OCI-LY1 (cell line): ENCODE measurements at regions not wholly inside any gene's neighbourhood (a gene's known extent, or its start where the extent isn't known, plus 50 kb on each side); places are given as distances from the start of the nearest gene placed in this dataset.

Experiments
- H2AFZ ChIP-seq: fragments of 200-600 bp; sonication (generic), shearing (Covaris generic); 2 replicates; pipeline ENCODE4 v1.6.0; 2014; ENCODE audit warnings: antibody characterized with exemption, mild to moderate bottlenecking, low read length
- H3F3A ChIP-seq: fragments of 200-600 bp; sonication (generic), shearing (Covaris generic); 2 replicates; pipeline ENCODE4 v1.6.0; 2014; ENCODE audit warnings: mild to moderate bottlenecking, antibody characterized with exemption, low read length, moderate library complexity; ENCODE audit not compliant: insufficient read depth
- H3K27ac ChIP-seq: fragments of 200-600 bp; sonication (generic); 2 replicates; pipeline ENCODE4 v1.5.1; 2014; ENCODE audit warnings: low read length, mixed run types, mild to moderate bottlenecking, low read depth; ENCODE audit not compliant: poor library complexity, severe bottlenecking
- H3K27me3 ChIP-seq: fragments of 200-600 bp; sonication (generic); 2 replicates; pipeline ENCODE4 v1.6.0; 2014; ENCODE audit warnings: antibody characterized with exemption, mild to moderate bottlenecking, low read length, moderate library complexity; ENCODE audit not compliant: insufficient read depth
- H3K36me3 ChIP-seq: fragments of 200-600 bp; sonication (generic); 2 replicates; pipeline ENCODE4 v1.6.1; 2014; ENCODE audit warnings: mild to moderate bottlenecking, antibody characterized with exemption, low read length, moderate library complexity, mixed read lengths; ENCODE audit not compliant: insufficient read depth
- H3K4me1 ChIP-seq: fragments of 200-600 bp; sonication (generic); 2 replicates; pipeline ENCODE4 v1.5.1; 2014; ENCODE audit warnings: mild to moderate bottlenecking, low read length, moderate library complexity; ENCODE audit not compliant: insufficient read depth, severe bottlenecking
- H3K4me2 ChIP-seq: fragments of 200-600 bp; sonication (generic), shearing (Covaris generic); 2 replicates; pipeline ENCODE4 v1.6.1; 2014; ENCODE audit warnings: low read length
- H3K4me3 ChIP-seq: fragments of 200-600 bp; sonication (generic); 2 replicates; pipeline ENCODE4 v1.5.1; 2014; ENCODE audit warnings: low read length, low read depth, mild to moderate bottlenecking, mixed read lengths; ENCODE audit not compliant: poor library complexity, severe bottlenecking
- H3K79me2 ChIP-seq: fragments of 200-600 bp; shearing (Covaris generic); 2 replicates; pipeline ENCODE4 v1.6.1; 2016; ENCODE audit warnings: mixed run types, low read length, mixed read lengths; ENCODE audit not compliant: insufficient read depth
- H3K9ac ChIP-seq: fragments of 200-600 bp; sonication (generic), shearing (Covaris generic); 2 replicates; pipeline ENCODE4 v1.6.1; 2014; ENCODE audit warnings: mild to moderate bottlenecking, low read length, mixed read lengths
- H3K9me2 ChIP-seq: fragments of 200-600 bp; sonication (generic), shearing (Covaris generic); 2 replicates; pipeline ENCODE4 v1.6.1; 2014; ENCODE audit warnings: low read depth, mild to moderate bottlenecking, low read length, mixed read lengths
- H3K9me3 ChIP-seq: fragments of 200-600 bp; shearing (Covaris generic); 2 replicates; pipeline ENCODE4 v1.6.1; 2014; ENCODE audit warnings: low read length, mixed read lengths
- H4K20me1 ChIP-seq: fragments of 200-600 bp; sonication (generic), shearing (Covaris generic); 2 replicates; pipeline ENCODE4 v1.6.0; 2016; ENCODE audit warnings: mild to moderate bottlenecking, low read length; ENCODE audit not compliant: insufficient read depth
- EZH2 ChIP-seq: fragments of 200-600 bp; sonication (generic), shearing (Covaris generic); IDR thresholded peaks from 2 replicates; pipeline ENCODE4 v1.8.0; 2017; ENCODE audit warnings: borderline replicate concordance, mixed run types, mild to moderate bottlenecking, antibody characterized with exemption, low read length, moderate library complexity, mixed read lengths
- TF ChIP-seq, protein P1 (sequence below): fragments of 200-600 bp; sonication (generic), shearing (Covaris generic); IDR thresholded peaks from 2 replicates; pipeline ENCODE4 v1.5.1; 2017; ENCODE audit warnings: mild to moderate bottlenecking, antibody characterized with exemption, low read length, moderate library complexity, mixed read lengths

DNA sequence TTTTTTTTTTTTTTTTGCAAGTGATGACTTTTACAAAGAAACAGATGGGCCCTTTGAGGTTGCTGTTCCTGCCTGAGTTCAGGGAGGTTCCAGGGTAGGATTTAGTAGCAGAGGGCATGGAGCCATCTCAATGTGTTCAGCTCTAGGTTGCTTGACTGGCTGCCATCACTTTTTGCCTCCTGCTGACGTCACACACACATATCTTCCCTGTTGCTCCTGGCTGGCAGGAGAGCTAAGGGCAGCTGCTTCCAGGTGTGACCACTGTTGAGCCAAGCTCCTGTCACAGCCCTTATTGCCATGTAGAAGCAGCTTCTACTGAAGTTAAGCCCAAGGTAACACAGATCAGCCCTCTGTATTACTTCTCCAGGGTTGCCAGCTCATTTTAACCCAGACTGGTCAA is 394.2 kb upstream of the SPRED2 start:
- TF ChIP-seq, protein P1, sequence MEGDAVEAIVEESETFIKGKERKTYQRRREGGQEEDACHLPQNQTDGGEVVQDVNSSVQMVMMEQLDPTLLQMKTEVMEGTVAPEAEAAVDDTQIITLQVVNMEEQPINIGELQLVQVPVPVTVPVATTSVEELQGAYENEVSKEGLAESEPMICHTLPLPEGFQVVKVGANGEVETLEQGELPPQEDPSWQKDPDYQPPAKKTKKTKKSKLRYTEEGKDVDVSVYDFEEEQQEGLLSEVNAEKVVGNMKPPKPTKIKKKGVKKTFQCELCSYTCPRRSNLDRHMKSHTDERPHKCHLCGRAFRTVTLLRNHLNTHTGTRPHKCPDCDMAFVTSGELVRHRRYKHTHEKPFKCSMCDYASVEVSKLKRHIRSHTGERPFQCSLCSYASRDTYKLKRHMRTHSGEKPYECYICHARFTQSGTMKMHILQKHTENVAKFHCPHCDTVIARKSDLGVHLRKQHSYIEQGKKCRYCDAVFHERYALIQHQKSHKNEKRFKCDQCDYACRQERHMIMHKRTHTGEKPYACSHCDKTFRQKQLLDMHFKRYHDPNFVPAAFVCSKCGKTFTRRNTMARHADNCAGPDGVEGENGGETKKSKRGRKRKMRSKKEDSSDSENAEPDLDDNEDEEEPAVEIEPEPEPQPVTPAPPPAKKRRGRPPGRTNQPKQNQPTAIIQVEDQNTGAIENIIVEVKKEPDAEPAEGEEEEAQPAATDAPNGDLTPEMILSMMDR = no peak
- TF ChIP-seq EZH2 = no peak
- no peaks in the 10 kb centered on the region for H4K20me1 ChIP-seq
- H3K9ac ChIP-seq = no peak overlapping the region
- H3K9me2 ChIP-seq = no peaks in the 10 kb centered on the region
- no peaks in the 10 kb centered on the region for H3F3A ChIP-seq
- H3K79me2 ChIP-seq = no peaks in the 10 kb centered on the region
- no peaks in the 10 kb centered on the region for H3K9me3 ChIP-seq
- H3K4me1 ChIP-seq = no peaks in the 10 kb centered on the region
- no peak overlapping the region for H3K4me3 ChIP-seq
- H3K27me3 ChIP-seq = no peaks in the 10 kb centered on the region
- no peak overlapping the region for H2AFZ ChIP-seq
- H3K4me2 ChIP-seq = no peak overlapping the region
- no peak overlapping the region for H3K27ac ChIP-seq
- no peaks in the 10 kb centered on the region for H3K36me3 ChIP-seq

DNA sequence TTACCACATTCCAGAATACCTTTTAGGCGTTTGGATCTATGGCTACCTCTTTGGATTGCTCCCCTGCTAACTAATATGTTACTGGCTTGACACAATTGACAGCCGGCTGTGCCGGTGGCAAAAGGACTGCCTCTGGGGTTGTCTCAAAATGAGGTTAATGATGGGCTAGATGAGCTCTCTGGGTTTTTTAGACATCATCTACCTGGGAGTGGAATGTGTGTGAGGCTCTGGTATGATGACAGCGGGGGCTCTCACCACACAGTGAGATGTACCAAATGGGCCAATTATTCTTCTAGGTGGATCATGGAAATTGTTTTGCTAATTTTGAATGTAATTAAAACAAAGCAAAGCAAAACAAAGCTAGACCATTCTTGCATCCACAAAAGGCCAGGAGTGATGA is 391.1 kb upstream of the SPRED2 start:
- H3K4me2 ChIP-seq = no peak overlapping the region
- no peak overlapping the region for H3K9ac ChIP-seq
- H3K27ac ChIP-seq = no peak overlapping the region
- H3F3A ChIP-seq = no peaks in the 10 kb centered on the region
- no peak overlapping the region for H2AFZ ChIP-seq
- H3K4me3 ChIP-seq = no peak overlapping the region
- H3K4me1 ChIP-seq = no peaks in the 10 kb centered on the region
- TF ChIP-seq, protein P1 = no peak
- no peak for TF ChIP-seq EZH2
- H3K27me3 ChIP-seq = no peaks in the 10 kb centered on the region
- no peaks in the 10 kb centered on the region for H4K20me1 ChIP-seq
- no peaks in the 10 kb centered on the region for H3K36me3 ChIP-seq
- H3K79me2 ChIP-seq = no peaks in the 10 kb centered on the region
- H3K9me2 ChIP-seq = no peaks in the 10 kb centered on the region
- H3K9me3 ChIP-seq = no peaks in the 10 kb centered on the region

DNA sequence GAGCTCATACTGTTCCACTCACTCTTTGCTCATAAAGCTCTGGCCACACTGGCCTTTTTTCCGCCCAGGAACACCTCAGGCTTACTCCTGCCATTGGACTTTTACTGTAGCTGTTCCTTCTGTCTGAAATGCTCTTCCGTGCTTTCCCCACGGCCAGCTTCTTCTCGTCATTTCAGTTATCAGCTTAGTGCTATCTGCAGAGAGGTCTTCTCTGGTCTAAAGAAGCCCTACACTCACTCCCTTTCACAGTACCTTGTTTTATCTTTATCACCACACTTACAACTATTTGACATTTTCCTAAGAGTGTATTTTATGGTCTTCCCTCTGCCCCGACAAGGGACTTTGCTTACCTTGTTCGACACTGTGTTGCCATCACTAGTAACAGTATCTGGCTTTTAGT is 388.1 kb upstream of the SPRED2 start:
- no peak overlapping the region for H3K9ac ChIP-seq
- H2AFZ ChIP-seq = no peak overlapping the region
- H3K36me3 ChIP-seq = no peaks in the 10 kb centered on the region
- H3F3A ChIP-seq = no peaks in the 10 kb centered on the region
- TF ChIP-seq EZH2 = no peak
- TF ChIP-seq, protein P1 = no peak
- H3K79me2 ChIP-seq = no peaks in the 10 kb centered on the region
- no peak overlapping the region for H3K27ac ChIP-seq
- H3K9me2 ChIP-seq = no peaks in the 10 kb centered on the region
- H3K27me3 ChIP-seq = no peaks in the 10 kb centered on the region
- H4K20me1 ChIP-seq = no peaks in the 10 kb centered on the region
- H3K4me2 ChIP-seq = no peak overlapping the region
- H3K4me1 ChIP-seq = no peaks in the 10 kb centered on the region
- no peak overlapping the region for H3K4me3 ChIP-seq
- H3K9me3 ChIP-seq = no peaks in the 10 kb centered on the region
